B cell (primary cell): ENCODE measurements at regions not wholly inside any gene's neighbourhood (a gene's known extent, or its start where the extent isn't known, plus 50 kb on each side); places are given as distances from the start of the nearest gene placed in this dataset.

Experiments
- CTCF ChIP-seq: fragments of 200-600 bp; IDR thresholded peaks from one replicate; pipeline ENCODE4 v1.8.0; 2022; ENCODE audit warnings: antibody characterized with exemption, mild to moderate bottlenecking
- EZH2 ChIP-seq: IDR thresholded peaks from 2 replicates; pipeline ENCODE4 v1.6.1; 2012; ENCODE audit warnings: borderline replicate concordance, low read depth, mild to moderate bottlenecking, moderate library complexity, low read length; ENCODE audit not compliant: insufficient read depth, poor library complexity, severe bottlenecking

- TF ChIP-seq CTCF (no peak), EZH2 (no peak)
Measured at GRCh38 chr14:83395321-83395720, 1861.7 kb upstream of the SEL1L start.
